Chondrocyte (in vitro differentiated cells): ENCODE measurements at regions not wholly inside any gene's neighbourhood (a gene's known extent, or its start where the extent isn't known, plus 50 kb on each side); places are given as distances from the start of the nearest gene placed in this dataset.

Experiments used
- DNase-seq: peaks from one replicate; pipeline ENCODE4 v3.0.0; 2021; ENCODE audit warnings: mixed read lengths, low spot score
- H3K27ac Mint-ChIP-seq: one replicate; pipeline ENCODE4 v1.8.0; 2021; ENCODE audit warnings: mild to moderate bottlenecking, moderate library complexity, mixed read lengths; ENCODE audit not compliant: unreplicated experiment
- H3K27me3 Mint-ChIP-seq: 2 replicates; pipeline ENCODE4 v1.8.0; 2021; ENCODE audit warnings: low read depth, mixed read lengths
- H3K36me3 Mint-ChIP-seq: 2 replicates; pipeline ENCODE4 v1.8.0; 2021; ENCODE audit warnings: low read depth, mixed read lengths
- H3K4me1 Mint-ChIP-seq: 2 replicates; pipeline ENCODE4 v1.8.0; 2021; ENCODE audit warnings: low read depth, mild to moderate bottlenecking, mixed read lengths
- H3K4me3 Mint-ChIP-seq: one replicate; pipeline ENCODE4 v1.8.0; 2021; ENCODE audit warnings: mild to moderate bottlenecking, moderate library complexity, mixed read lengths; ENCODE audit not compliant: unreplicated experiment
- H3K9me3 Mint-ChIP-seq: 2 replicates; pipeline ENCODE4 v1.8.0; 2021; ENCODE audit warnings: low read depth, mixed read lengths
- TF ChIP-seq, protein P1 (sequence below): fragments of 200-600 bp; sonication (generic); IDR thresholded peaks from 2 replicates; pipeline ENCODE4 v1.5.0; 2021; ENCODE audit warnings: antibody characterized with exemption, mild to moderate bottlenecking, moderate library complexity

DNA sequence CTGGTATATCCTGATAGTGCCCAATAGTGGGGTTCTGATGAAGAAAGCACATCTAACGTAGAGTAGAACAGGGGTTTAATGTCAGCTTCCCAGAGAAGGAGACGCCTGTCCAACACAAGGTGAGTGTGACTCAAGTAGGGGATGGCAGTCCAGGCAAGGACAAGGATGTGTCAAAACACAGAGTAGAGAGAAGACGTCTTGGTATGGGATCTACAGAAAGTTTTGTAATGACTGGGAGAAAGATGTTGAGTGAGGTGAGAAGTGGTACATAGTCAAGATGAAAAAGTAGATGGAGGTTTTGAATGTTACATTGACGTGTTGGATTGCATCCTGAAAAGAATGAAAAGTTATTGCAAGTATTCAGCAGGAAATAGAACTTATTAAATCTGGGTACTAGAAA is 124.4 kb downstream of the TMA16 start:
- no peak for DNase-seq
- Mint-ChIP-seq H3K4me1 (no peaks in the 10 kb centered on the region), H3K9me3 (no peaks in the 10 kb centered on the region), H3K27me3 (peaks cover 23% of the 10 kb centered on the region), H3K36me3 (no peaks in the 10 kb centered on the region), H3K4me3 (no peak overlapping the region), H3K27ac (no peak overlapping the region)
- TF ChIP-seq, protein P1, sequence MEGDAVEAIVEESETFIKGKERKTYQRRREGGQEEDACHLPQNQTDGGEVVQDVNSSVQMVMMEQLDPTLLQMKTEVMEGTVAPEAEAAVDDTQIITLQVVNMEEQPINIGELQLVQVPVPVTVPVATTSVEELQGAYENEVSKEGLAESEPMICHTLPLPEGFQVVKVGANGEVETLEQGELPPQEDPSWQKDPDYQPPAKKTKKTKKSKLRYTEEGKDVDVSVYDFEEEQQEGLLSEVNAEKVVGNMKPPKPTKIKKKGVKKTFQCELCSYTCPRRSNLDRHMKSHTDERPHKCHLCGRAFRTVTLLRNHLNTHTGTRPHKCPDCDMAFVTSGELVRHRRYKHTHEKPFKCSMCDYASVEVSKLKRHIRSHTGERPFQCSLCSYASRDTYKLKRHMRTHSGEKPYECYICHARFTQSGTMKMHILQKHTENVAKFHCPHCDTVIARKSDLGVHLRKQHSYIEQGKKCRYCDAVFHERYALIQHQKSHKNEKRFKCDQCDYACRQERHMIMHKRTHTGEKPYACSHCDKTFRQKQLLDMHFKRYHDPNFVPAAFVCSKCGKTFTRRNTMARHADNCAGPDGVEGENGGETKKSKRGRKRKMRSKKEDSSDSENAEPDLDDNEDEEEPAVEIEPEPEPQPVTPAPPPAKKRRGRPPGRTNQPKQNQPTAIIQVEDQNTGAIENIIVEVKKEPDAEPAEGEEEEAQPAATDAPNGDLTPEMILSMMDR, result no peak

DNA sequence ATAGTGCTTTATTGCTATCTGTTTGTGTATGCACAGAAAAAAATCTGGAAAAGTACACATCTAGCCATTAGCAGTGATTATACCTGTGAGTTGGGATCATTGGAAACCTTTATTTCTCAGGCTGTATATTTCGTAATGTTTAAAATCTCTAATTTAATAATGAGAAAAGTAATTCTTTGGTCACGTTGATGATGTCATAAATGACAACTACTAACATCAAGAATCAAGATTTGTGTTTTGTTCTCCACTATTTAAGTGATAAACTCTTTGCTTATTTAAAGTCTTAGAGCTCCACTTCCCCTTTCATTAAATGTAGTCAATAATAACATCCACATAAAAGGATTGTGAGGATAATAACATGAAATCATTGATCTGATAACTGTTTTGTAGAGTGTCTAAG is 126.2 kb downstream of the TMA16 start:
- H3K27ac Mint-ChIP-seq, result no peak overlapping the region
- H3K9me3 Mint-ChIP-seq, result no peaks in the 10 kb centered on the region
- H3K4me1 Mint-ChIP-seq, result no peaks in the 10 kb centered on the region
- H3K27me3 Mint-ChIP-seq, result peaks cover 17% of the 10 kb centered on the region
- H3K36me3 Mint-ChIP-seq, result no peaks in the 10 kb centered on the region
- TF ChIP-seq, protein P1, result no peak
- no peak for DNase-seq
- no peak overlapping the region for H3K4me3 Mint-ChIP-seq

DNA sequence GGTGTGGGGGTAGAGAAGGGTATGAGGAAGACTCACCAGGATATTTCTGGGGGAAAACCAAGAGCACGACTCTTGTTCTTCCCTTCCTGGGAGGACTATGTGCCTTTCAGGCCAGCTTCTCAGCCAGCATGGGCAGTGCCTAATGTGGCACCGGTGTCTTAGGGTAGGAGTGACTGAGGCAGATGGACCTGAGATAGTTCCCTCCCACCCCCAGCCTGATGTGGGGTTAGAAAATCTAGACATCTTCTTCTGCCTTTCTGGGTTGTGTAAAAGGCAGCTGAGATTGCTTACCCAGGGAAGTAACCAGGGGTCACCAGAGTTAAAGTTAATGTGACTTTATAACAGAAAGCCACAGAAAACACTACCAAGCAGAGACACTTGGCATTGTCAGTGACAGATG is 127.3 kb downstream of the TMA16 start:
- Mint-ChIP-seq H3K4me1 (no peaks in the 10 kb centered on the region), H3K27me3 (peaks cover 13% of the 10 kb centered on the region), H3K27ac (no peak overlapping the region), H3K4me3 (no peak overlapping the region), H3K36me3 (no peaks in the 10 kb centered on the region), H3K9me3 (no peaks in the 10 kb centered on the region)
- TF ChIP-seq, protein P1, result no peak
- no peak for DNase-seq

GRCh38 chr4:163622379-163623035 is 128.0 kb downstream of the TMA16 start:
- H3K4me3 Mint-ChIP-seq, result no peak overlapping the region
- no peaks in the 10 kb centered on the region for H3K9me3 Mint-ChIP-seq
- TF ChIP-seq, protein P1, result no peak
- H3K36me3 Mint-ChIP-seq, result no peaks in the 10 kb centered on the region
- H3K27ac Mint-ChIP-seq, result no peak overlapping the region
- peaks cover 13% of the 10 kb centered on the region for H3K27me3 Mint-ChIP-seq
- no peak for DNase-seq
- H3K4me1 Mint-ChIP-seq, result no peaks in the 10 kb centered on the region

GRCh38 chr4:163623787-163624186 is 129.3 kb downstream of the TMA16 start:
- no peak for DNase-seq
- H3K36me3 Mint-ChIP-seq, result no peaks in the 10 kb centered on the region
- no peak overlapping the region for H3K27ac Mint-ChIP-seq
- no peak overlapping the region for H3K4me3 Mint-ChIP-seq
- no peaks in the 10 kb centered on the region for H3K4me1 Mint-ChIP-seq
- H3K9me3 Mint-ChIP-seq, result peaks cover 6% of the 10 kb centered on the region
- TF ChIP-seq, protein P1, result no peak
- peaks cover 12% of the 10 kb centered on the region for H3K27me3 Mint-ChIP-seq
